HG03342 (cell line): ENCODE measurements at regions not wholly inside any gene's neighbourhood (a gene's known extent, or its start where the extent isn't known, plus 50 kb on each side); places are given as distances from the start of the nearest gene placed in this dataset.
"Not testable (repeated sequence)": the region's sequence is repeated elsewhere in the genome, so short reads cannot be mapped to it uniquely, and the experiment has no call there.

Experiments used
- ATAC-seq: cut with Tn5 transposase; IDR thresholded peaks from one replicate; pipeline ENCODE4 v1.9.1; 2021; ENCODE audit warnings: mild to moderate bottlenecking, moderate library complexity; ENCODE audit not compliant: unreplicated experiment

DNA sequence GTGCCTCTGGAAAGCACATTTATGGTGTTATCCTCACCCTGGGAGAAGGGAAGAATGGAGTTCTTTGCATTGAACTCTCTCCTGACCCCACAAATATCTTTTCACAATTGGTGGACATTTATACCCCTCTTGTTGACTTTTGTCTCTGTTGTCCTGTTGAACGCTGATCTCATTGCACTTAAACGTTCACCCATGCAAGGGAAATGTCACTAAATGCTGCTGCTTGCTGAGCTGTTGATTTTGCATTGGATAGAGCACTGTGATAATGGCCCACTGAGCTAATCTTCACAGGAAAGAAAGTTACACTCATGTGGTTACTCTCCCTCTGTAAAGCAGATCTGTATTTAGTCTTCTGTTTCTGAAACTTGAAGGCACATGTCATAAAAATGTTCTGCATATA lies 133.4 kb downstream of the FZD1 start:
- no peak for ATAC-seq

DNA sequence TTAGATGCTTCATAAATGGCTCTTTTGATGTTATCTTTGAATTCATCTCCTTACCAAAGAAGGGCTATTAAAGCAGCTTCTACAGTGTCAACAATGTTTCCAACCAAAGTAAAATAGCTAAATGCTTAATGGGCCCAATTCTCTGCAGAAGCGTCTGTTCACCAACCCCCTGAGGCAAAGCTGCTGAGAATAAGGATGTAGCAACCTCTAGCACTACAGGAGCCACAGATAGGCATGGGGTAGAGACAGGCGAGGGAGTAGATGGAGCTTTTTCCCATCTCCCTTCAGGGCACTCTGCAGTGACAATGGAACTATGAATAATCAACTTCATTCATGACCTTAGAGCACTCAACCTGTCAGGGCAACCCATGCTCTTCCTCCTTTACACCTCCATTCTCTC lies 134.1 kb downstream of the FZD1 start:
- no peak for ATAC-seq

DNA sequence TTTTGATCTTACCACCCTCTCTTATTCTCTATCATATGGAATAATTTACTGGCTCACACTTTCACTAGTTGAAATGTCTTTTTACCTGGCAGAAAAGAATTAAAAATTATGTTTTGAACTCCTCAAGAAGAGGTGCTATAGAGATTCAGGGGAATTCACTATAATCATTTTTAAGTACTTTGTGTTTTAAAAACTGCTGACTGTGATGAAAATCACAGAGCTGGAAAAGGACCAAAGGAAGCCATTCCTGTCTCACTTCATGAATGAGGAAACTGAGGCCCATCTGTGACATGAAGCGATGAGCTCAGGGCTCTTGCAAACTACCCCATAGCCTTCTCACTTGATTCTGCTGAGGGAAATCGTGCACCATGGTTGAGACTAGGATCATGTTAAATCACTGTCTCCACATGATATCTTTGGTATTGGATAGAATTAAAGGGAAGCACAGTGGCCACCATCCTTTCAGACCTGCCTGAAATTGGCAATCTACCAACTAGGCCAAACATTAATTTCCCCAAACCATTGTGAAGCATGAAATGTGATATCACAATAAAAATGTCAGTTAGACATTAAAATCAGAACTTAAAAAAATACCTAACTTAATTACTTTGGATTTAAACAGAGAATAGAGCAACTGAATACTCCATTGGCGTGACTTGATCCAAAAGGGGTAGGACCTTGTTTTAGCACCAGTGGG lies 141.0 kb downstream of the FZD1 start:
- ATAC-seq, result no peak

DNA sequence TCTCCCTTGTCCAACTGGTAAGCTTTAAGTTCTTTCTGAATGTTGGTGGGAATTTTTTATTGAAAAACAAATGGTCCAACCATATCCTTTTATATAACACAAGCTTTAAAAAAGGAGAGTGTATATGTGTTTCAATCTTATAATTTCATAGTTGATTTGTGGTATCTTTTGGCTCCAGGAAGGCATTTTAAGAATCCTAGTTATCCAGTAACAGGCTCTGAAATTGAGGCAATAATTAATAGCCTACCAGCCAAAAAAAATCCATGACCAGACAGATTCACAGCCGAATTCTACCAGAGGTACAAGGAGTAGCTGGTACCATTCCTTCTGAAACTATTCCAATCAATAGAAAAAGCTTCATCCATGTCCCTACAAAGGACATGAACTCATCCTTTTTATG lies 141.6 kb downstream of the FZD1 start:
- not testable (repeated sequence) for ATAC-seq

DNA sequence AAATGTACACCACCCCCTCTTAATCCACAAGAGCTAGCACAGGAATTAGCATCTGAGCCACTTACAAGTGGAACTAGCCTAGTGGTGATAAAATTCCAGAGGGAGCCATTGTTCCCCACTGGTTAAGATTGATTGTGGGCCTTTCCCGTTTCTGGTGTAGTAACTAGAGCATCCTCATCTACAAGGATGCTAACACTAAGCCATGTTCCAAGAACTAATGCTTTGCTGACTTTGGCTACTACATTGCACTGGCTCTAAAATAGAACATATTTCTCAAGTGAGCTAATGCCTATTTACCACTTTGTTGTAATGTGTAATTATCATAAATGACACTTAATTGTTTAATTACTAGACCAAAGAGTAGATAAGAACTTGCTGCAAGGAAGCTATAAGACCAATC lies 143.7 kb downstream of the FZD1 start:
- no peak for ATAC-seq

DNA sequence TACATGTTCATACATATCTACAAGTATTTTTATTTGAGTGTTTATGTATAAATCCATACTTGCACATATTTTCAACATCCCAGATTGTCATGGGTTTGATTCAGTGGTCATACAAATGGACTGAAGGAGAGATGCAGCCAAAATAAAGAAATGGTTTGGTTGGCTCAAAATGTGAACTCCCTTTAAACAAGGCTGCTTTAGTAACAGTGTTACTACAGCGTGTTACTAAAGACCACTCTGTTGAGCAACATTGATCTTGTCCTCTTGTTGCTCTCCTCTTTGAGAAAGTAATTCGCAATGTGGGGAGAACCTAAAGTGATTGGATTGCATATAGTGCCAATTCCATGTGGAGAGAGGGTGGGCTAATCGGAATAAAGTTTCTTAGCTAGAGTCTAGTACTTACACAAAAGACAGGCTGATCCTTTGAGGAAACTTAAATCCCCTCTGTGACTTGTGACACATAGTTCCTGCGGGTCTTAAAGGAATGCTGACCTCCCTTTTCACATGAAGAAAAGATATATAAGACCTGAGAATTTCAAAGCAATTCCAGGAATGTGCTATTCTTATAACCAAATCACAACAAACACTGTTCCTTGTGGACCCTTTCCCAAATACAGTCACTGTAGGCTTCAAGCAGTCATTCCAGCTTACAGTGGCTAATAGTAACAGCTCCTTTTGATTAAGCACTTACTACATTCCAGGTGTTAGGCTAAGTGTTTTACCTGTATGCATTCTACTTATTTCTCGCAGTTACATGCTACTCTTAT lies 144.3 kb downstream of the FZD1 start:
- no peak for ATAC-seq

DNA sequence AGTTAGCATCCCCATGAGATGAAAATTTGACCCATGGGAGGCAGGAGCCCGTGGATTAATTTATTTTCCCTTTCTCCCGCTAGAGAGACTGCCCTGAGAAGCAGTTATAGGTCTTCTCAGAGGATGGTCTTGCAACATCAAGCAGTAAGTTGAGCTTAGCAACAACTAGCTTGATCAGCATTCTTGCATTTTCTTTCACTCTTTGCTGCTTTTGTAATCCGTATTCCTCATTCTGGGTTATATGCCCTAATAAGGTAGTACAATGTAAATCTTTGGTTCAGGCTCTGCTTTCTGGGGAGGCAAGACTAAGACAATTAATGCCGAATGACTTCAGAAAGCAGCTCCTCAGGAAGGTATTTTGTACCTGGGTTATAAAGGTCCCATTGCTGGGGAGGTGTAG lies 146.8 kb downstream of the FZD1 start:
- no peak for ATAC-seq

DNA sequence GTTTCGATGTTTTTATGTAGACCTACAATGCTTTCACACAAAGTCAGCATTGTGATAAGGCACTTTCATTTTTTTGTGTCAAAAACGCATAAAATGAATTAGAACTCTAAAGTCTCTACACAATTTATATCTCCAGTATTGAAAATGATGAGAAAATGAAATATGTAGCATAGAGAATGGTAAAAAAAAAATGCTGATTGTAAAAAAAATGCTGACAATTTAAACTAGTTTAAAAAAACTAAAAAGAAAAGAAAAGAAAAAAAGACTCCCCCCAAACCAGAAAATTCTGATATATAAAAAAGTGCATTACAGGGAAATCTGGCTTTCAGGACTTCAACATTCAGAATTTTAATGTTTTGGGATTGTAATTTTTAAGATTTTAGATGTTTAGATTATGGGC lies 148.1 kb downstream of the FZD1 start:
- no peak for ATAC-seq

DNA sequence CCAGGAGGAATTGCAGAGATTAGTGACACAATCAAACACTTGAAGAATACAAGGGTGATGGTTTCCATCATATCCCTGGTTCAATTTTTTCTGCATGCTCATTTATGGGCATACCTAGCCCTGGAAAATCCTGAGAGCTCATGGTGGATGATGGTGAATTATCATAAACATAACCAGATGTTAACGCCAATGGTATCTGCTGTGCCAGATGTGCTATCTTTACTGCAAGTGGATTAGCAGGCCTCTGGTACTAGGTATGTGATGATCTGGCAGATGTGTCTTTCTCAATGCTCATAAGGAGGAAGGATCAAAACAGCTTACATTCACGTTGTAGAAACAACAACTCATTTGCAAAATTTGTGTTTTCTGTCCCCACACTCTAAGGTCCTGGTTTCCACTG lies 150.5 kb downstream of the FZD1 start:
- ATAC-seq, result no peak

DNA sequence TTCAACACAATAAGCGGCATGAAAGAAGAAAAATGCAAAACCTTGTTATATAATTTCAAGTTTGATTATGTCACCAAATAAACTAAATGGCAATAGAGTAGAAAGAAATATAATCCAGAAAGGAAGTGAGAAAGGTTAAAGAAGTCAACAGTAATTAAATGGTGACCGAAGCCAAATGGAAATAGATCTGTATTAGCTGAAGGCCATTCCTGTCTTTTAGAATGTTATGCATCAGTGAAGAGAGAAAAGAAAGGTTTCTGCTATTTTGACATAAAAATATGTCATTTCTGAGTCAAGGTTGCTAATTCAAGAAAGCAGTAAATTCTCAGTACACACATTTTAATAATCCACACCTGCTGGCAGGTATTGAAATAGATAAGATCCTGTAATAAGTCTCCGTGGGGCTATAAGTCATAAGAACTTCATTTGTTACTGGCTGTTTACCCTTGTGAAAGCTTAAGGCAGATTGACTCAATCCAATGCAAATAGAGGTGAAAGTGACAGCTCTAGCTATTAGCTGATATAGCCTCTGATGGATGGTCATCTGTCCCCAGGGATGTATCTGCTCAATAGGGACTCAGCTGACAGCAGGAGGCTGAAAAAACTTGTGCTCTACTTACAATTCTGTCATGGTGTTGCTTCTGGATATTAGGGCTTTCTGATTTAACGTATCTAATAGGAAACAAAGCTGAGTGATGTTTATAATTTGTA lies 152.1 kb downstream of the FZD1 start:
- ATAC-seq, result no peak

DNA sequence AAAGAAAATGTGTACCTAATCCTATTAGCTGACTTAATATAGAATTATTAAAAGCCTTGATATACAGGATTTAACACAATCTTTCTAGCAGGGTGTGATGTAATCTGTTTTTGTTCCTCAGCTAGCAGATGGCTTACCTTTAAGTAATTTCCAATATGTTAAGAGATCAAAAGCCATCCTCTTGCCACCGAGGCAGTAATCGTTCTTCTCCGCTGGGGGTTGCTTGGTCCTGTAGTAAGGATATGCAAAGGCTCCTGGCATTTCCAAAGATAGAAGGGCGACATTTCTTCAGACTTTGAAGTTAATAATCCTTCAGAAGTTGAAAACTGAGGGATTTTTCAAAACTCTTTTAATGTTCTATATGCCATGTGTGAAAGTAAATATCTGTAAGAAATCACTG lies 156.4 kb downstream of the FZD1 start:
- ATAC-seq, result no peak

DNA sequence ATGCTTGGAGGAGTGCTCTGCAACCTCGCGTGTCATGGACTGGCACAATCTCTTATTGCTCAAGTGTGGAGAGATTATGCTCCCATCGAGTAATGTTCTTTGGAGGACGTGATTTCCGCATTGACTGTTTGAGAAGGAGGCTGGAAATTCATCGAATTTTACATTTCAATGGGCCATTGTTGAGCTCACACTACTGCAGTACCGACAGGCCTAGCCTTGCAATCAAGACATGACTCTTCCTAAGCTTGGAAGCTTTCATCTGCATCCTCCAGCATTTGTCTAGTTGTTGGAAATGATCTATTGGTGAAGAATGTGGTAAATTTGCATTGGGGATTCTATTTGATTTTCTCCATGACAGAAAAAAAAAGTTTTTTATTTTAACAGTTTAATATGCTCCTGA lies 156.8 kb downstream of the FZD1 start:
- ATAC-seq, result no peak

DNA sequence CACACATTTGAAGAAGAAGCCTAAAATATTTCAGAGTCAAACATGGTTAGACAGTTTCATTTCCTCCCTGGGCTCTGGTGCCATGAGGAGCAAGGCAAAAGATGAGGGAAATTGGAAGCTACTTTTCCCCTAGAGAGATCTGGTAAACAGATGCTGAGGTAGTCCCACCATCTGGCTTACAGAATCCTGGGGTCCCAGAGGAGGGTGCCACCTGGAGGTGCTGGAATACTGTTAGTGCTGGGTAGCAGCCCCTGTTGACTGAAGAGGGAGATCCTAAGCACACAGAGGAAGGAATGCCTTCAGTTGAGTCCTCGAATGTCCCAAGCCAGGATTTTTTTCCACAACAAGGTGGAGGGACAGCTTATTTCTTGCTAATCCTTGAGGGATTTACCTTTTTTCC lies 160.1 kb downstream of the FZD1 start:
- no peak for ATAC-seq

DNA sequence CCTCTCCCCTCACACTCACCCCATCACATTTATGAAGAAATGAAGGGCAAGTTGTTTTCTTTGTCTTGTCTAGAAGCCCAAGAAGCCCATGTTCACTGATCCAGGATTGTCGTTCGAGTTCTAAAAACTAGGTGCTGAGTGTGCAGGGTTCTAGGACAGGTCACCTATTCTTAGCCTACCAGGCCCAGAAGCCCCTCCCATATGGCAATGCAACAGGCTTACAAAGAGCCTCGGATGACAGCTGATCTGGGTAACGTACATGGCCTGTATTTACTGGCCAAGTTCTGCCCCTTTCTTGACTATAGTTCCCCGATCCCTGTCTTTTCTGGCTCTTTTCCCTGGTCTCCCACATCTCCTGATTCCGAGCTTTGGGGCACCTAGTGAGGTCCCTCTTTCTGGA lies 160.9 kb downstream of the FZD1 start:
- no peak for ATAC-seq

DNA sequence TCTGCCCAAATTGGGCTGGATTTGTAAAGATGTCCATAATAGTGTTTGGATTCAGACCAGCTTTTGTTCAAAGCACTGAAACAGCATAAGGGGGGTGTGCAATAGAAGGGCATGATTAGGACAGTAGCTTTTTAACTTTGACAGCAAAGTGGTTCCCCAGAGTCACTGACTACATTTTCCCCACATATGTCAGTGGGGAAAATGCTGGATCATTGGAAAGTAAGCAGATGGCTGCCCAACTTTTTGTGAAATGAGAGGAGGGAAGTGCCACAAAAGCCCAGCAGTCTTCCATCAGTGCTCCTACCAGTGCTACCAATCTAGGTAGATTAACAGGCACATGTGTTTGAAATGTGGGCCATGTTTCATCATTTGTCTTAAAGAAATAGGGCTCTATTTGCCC lies 162.8 kb downstream of the FZD1 start:
- ATAC-seq, result no peak

DNA sequence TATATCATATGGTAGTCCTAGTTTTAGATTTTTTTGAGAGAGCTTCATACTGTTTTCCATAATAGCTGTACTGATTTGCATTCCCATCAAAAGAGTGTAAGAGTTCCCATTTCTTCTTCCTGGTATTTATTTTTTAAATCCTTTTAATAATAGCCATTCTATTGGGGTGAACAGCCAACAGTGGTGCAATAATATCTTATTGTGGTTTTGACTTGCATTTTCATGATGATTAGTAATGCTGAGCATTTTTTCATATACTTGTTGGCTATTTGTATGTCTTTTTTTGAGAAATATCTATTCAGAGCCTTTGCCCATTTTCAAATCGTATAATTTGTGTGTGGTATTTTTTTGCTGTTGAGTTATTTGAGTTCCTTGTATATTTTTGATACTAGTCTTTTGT lies 167.4 kb downstream of the FZD1 start:
- ATAC-seq, result no peak

DNA sequence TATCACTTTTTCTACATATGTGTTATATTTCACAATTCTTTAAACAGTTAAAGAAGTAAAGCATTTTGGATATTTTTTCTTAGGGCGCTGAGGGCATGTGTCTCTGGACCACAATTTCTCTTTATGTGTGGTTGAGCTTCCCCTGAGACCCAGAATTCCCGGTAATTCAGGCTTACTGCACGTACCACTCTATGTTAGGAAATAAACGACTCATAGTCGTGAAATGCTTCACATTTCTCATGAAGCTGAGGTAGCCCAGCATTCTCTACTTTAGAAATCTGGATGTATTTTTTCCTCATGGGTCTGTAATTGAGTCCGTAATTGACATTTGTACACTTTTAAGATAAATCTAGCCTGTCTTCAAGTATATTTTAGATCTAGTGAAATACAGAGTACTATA lies 170.6 kb downstream of the FZD1 start:
- no peak for ATAC-seq

DNA sequence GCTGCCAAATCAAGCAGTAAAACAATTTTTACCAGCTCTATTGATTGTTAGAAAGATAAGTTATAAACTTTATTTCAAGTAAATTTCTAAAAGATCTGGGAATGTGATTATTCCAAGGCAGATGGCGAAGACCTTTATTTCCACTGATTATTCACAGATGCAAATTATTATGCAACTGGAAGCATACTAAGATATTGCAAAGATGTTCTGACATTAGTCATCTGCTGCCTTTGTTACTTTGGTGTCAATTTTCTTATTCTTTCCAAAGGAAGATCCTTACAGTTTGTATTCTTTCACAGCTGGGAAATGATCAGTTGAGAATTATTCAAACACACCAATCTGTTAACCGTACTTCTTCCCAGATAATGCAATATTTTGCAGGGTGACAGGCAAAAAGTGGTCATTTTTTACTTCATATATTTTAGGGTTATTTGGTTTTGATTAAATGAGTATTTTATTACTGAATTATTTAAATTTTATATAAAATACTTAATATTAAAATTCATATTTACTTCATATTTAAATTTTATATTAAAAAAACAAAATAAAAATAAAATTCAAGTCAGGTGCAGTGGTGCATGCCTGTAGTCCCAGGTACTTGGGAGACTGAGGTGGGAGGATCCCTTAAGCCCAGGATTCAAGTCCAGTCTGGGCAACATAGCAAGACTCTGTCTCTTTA lies 171.3 kb downstream of the FZD1 start:
- no peak for ATAC-seq

DNA sequence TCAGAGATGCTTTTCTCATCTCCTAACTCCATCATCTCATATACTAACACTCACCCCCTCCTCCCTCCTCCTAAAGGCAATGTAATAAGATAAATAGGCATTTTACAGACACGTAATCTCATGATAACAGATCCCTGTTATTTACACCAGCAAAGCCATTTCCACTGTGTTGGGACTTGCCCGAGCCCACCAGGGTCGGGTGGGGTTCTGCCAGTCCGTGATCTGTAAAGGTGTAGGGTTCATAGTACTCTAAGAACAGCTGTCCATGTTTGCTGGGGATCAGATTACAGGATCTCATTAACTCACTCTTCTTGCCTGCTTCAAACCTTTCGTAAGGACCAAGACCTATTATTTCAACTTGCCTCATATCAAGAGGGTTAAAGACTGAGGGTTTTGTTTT lies 172.4 kb downstream of the FZD1 start:
- no peak for ATAC-seq

DNA sequence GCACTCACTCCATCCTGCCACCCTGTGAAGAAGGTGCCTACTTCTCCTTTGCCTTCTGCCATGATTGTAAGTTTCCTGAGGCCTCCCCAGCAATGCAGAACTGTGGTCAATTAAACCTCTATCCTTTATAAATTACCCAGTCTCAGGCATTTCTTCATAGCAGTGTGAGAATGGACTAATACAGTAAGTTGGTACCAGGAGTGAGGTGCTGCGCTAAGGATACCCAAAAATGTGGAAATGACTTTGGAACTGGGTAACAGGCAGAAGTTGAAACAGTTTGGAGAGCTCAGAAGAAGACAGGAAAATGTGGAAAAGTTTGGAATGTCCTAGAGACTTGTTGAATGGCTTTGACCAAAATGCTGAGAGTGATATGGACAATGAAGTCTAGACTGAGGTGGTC lies 176.0 kb downstream of the FZD1 start:
- not testable (repeated sequence) for ATAC-seq

DNA sequence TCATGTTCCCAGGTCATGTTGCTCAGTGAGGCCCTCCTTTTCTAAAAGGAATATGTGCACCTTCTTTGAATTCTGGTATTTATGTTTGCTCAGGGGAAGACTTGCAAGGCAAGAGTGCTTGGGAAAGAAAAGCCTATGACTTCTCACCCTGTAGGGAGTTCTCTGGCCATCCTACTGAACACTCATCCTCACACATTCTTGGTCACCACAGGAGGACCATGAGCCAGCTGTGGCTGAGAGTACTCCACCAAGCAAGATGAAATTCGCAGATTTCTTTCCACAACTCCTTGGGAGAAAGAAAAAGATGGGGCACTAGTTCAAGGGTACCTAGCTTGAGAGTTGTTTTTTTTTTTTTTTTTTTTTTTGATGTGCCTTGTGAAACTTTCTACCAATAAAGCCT lies 179.6 kb downstream of the FZD1 start:
- ATAC-seq, result no peak

DNA sequence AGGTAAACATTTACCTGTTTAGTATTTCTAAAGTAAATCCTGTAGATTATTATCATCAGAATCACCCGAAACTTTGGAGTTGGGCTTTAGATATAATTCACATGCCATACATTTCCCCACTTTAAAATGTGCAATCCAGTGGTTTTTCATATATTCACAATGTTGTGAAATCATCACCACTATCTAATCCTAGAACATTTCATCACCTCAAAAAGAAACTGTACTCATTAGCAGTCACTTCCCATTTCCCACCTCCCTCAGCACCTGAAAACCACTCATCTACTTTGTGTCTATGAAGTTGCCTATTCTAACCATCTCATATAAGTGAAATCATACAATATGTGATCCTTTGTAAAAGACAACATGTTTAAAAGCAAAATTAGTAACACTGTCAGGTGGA lies 182.6 kb downstream of the FZD1 start:
- no peak for ATAC-seq
